AG10803 (cell line): ENCODE measurements at regions not wholly inside any gene's neighbourhood (a gene's known extent, or its start where the extent isn't known, plus 50 kb on each side); places are given as distances from the start of the nearest gene placed in this dataset.

Experiments used
- DNase-seq: peaks from one replicate; pipeline ENCODE4 v3.0.0; 2010; ENCODE audit warnings: low read depth
- H3K4me3 ChIP-seq: 2 replicates; pipeline ENCODE4 v1.5.1; 2011; ENCODE audit warnings: mild to moderate bottlenecking, low read length, control low read depth
- TF ChIP-seq, protein P1 (sequence below): conservative IDR thresholded peaks from 2 replicates; pipeline ENCODE4 v1.5.1; 2011; ENCODE audit warnings: mild to moderate bottlenecking, low read length, control low read depth, inconsistent platforms

GRCh38 chr22:48053486-48053885 lies 1291.0 kb downstream of the TBC1D22A start:
- DNase-seq, result no peak
- TF ChIP-seq, protein P1, sequence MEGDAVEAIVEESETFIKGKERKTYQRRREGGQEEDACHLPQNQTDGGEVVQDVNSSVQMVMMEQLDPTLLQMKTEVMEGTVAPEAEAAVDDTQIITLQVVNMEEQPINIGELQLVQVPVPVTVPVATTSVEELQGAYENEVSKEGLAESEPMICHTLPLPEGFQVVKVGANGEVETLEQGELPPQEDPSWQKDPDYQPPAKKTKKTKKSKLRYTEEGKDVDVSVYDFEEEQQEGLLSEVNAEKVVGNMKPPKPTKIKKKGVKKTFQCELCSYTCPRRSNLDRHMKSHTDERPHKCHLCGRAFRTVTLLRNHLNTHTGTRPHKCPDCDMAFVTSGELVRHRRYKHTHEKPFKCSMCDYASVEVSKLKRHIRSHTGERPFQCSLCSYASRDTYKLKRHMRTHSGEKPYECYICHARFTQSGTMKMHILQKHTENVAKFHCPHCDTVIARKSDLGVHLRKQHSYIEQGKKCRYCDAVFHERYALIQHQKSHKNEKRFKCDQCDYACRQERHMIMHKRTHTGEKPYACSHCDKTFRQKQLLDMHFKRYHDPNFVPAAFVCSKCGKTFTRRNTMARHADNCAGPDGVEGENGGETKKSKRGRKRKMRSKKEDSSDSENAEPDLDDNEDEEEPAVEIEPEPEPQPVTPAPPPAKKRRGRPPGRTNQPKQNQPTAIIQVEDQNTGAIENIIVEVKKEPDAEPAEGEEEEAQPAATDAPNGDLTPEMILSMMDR, result no peak
- H3K4me3 ChIP-seq, result no peak overlapping the region

DNA sequence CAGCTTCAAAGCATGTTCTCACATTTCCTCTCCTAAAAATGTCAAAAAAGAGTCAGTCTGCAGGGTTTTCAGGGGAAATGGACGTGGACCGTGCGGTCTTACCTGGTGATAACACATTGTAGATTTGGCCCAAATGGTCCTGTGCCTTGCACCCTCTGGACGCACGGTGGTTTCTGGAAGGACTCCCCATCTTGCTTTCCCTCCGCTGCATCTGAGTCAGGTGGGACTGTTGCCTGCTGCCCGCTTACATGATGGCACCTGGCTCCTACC lies 1290.1 kb downstream of the TBC1D22A start:
- H3K4me3 ChIP-seq, result no peak overlapping the region
- no peak for DNase-seq
- TF ChIP-seq, protein P1, result no peak

GRCh38 chr22:48051796-48052620 lies 1289.6 kb downstream of the TBC1D22A start:
- no peak overlapping the region for H3K4me3 ChIP-seq
- TF ChIP-seq, protein P1, result no peak
- no peak for DNase-seq

GRCh38 chr22:48050836-48051235 lies 1288.4 kb downstream of the TBC1D22A start:
- no peak overlapping the region for H3K4me3 ChIP-seq

GRCh38 chr22:48049116-48049515 lies 1286.7 kb downstream of the TBC1D22A start:
- no peak overlapping the region for H3K4me3 ChIP-seq
- TF ChIP-seq, protein P1, result no peak
- no peak for DNase-seq

More at GRCh38 chr22:48050836-48051235, 1288.4 kb downstream of the TBC1D22A start:
- TF ChIP-seq, protein P1, result no peak
- no peak for DNase-seq

DNA sequence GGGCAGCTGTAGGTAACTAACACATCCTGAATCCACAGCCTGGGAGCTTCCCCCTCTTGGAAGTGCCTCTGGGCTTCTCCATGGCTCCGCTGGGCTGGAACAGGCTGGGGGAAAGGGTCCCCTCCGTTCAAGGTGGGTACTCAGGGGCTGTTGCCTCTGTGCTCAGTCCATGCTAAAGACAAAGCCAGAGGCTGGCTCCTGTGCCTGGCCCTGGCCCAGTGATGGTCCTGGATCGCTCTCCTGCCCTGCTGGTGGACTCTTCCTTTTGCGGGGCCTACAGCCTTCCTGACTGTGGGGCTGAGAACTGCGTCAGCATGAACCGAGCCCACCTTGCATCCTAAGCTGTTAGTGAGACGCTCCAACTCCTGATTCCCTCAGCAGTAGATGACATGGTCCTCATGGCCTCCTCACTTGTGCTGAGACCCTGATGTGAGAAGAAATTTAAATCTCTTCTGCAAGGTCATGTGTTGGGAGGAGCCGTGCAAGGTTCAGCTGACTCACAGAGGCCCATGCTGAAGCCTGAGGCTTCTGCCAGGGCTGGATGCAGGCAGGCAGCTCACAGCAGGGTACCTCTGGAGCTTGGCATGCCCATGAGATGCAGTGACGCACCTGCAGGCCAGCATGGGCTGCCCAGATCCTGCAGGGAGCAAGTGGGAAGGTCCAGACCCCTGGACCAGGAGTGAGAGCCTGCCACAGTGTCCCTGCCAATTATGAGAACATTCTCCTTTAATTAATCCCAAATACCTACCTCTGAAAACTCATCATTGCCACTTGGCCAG lies 1285.5 kb downstream of the TBC1D22A start:
- H3K4me3 ChIP-seq, result no peak overlapping the region
- no peak for DNase-seq
- TF ChIP-seq, protein P1, result no peak

DNA sequence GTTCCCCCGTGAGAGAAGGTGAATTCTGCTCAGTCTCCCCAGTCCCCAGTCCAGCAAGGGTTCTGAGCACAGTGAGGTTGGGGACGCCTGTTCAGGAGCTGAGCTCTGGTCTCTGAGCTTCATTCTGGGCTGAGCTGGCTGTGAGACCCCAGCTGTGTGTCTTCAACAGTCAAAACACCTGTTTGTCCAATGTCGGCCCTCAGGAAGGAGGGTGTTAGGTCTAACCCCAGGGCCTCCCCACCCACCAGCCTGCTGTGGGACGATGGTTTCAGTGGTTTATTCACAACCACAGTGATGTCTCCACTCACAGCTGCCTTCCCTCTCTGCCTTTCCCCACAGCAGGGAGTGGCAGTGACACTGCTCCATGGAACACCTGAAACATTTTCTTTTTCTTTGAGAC lies 1282.9 kb downstream of the TBC1D22A start:
- no peak for DNase-seq
- TF ChIP-seq, protein P1, result no peak
- H3K4me3 ChIP-seq, result no peak overlapping the region
